Gastrocnemius medialis (tissue), 4 donors: ENCODE measurements at regions not wholly inside any gene's neighbourhood (a gene's known extent, or its start where the extent isn't known, plus 50 kb on each side); places are given as distances from the start of the nearest gene placed in this dataset.

Experiments used
- ATAC-seq, 2 donors: fragments of 150-250 bp; one replicate each; pipeline ENCODE4 v1.9.1; 2016
- DNase-seq, 2 donors: peaks; one replicate each; pipeline ENCODE4 v3.0.0-alpha.2; 2019
- H3K27ac ChIP-seq, 4 donors: fragments of 200-600 bp; sonication (generic); 1 replicate in 1 of 4; 2 replicates in 3 of 4; pipeline ENCODE4 v1.5.1; 2016 to 2018; ENCODE audit warnings: mild to moderate bottlenecking in 2 of 4, moderate library complexity in 1 of 4
- H3K27me3 ChIP-seq, 3 donors: fragments of 200-600 bp; sonication (generic) in 2 of 3; 1 replicate in 1 of 3; 2 replicates in 2 of 3; pipeline versions ENCODE4 v1.5.1 to v1.6.0; 2016 to 2019; ENCODE audit warnings: mild to moderate bottlenecking in 1 of 3, moderate library complexity in 1 of 3
- H3K36me3 ChIP-seq, 2 donors: fragments of 200-600 bp; sonication (generic) in 1 of 2; one replicate each; pipeline ENCODE4 v1.5.1; 2017 to 2018
- H3K4me1 ChIP-seq, 2 donors: fragments of 200-600 bp; sonication (generic) in 1 of 2; one replicate each; pipeline ENCODE4 v1.5.1; 2016 to 2017; ENCODE audit warnings: mild to moderate bottlenecking in 2 of 2
- H3K4me3 ChIP-seq, 4 donors: fragments of 200-600 bp; sonication (generic) in 3 of 4; 1 replicate in 1 of 4; 2 replicates in 3 of 4; pipeline ENCODE4 v1.5.1; 2016 to 2019; ENCODE audit warnings: mild to moderate bottlenecking in 2 of 4
- H3K9me3 ChIP-seq, 3 donors: fragments of 200-600 bp; sonication (generic) in 2 of 3; 1 replicate in 1 of 3; 2 replicates in 2 of 3; pipeline ENCODE4 v1.5.1; 2016 to 2019
- POLR2A ChIP-seq, 2 donors: fragments of 450-650 bp; IDR thresholded peaks; one replicate each; pipeline ENCODE4 v1.6.1; 2017; ENCODE audit warnings: antibody characterized with exemption in 2 of 2, mild to moderate bottlenecking in 2 of 2, moderate library complexity in 2 of 2
- in situ Hi-C, 4 donors: fragments of 200-750 bp; cut with MboI; loops; one replicate each; pipeline versions ENCODE4 v1.15.0 to v1.8.0; 2017; ENCODE audit warnings: low sequenced_read_pairs in 4 of 4
- intact Hi-C: fragments of 100-400 bp; cut with DNase I; formaldehyde crosslinking; loops from one replicate; pipeline ENCODE4 v1.15.1; 2023; ENCODE audit warnings: low total_unique reads
- TF ChIP-seq, protein P1 (sequence below), 5 experiments: fragments of 450-650 bp in 3 of 5; fragments of 200-600 bp in 2 of 5; sonication (generic) in 2 of 5; IDR thresholded peaks in 4 of 5; conservative IDR thresholded peaks in 1 of 5; 1 replicate in 4 of 5; 2 replicates in 1 of 5; pipeline ENCODE4 v1.5.1; 2016 to 2019; ENCODE audit warnings: antibody characterized with exemption in 5 of 5, mild to moderate bottlenecking in 3 of 5, moderate library complexity in 3 of 5

GRCh38 chr5:27797220-27797619 lies 758.8 kb upstream of the CDH9 start:
- no peak overlapping the region for H3K4me3 ChIP-seq
- no peaks in the 10 kb centered on the region for H3K9me3 ChIP-seq
- DNase-seq (no peak), ATAC-seq (no peak)
- in situ Hi-C loops = no loop called here
- no peaks in the 10 kb centered on the region for H3K4me1 ChIP-seq
- no peak overlapping the region for H3K27ac ChIP-seq
- intact Hi-C loops = no loop called here
- TF ChIP-seq, protein P1, sequence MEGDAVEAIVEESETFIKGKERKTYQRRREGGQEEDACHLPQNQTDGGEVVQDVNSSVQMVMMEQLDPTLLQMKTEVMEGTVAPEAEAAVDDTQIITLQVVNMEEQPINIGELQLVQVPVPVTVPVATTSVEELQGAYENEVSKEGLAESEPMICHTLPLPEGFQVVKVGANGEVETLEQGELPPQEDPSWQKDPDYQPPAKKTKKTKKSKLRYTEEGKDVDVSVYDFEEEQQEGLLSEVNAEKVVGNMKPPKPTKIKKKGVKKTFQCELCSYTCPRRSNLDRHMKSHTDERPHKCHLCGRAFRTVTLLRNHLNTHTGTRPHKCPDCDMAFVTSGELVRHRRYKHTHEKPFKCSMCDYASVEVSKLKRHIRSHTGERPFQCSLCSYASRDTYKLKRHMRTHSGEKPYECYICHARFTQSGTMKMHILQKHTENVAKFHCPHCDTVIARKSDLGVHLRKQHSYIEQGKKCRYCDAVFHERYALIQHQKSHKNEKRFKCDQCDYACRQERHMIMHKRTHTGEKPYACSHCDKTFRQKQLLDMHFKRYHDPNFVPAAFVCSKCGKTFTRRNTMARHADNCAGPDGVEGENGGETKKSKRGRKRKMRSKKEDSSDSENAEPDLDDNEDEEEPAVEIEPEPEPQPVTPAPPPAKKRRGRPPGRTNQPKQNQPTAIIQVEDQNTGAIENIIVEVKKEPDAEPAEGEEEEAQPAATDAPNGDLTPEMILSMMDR (IDR thresholded peaks at IDR 0.05 in 4 of 5, conservative IDR thresholded peaks at IDR 0.05 in 1 of 5) = no peak
- TF ChIP-seq POLR2A (IDR thresholded peaks at IDR 0.05) = no peak
- H3K27me3 ChIP-seq = no peaks in the 10 kb centered on the region
- no peaks in the 10 kb centered on the region for H3K36me3 ChIP-seq

DNA sequence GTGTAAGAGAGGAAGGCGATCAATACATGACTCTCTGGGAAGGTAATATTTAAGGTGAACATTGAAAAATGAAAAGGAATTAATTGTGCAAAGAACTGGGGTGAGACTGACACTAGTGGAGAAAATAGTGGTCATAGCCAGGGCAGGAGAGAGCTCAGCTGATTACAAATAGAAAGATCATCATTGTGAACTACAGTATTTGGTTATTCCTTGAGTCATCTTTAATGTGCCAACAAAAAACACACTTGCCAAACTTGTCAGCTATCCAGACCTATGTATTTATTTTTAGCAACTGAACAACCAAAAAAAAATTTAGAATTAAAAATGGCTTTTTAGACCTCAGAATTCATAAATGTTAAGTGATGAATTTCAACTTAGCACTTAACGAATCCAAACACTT lies 749.8 kb upstream of the CDH9 start:
- no peaks in the 10 kb centered on the region for H3K4me1 ChIP-seq
- no peaks in the 10 kb centered on the region for H3K9me3 ChIP-seq
- TF ChIP-seq, protein P1 (IDR thresholded peaks at IDR 0.05 in 4 of 5, conservative IDR thresholded peaks at IDR 0.05 in 1 of 5) = no peak
- TF ChIP-seq POLR2A (IDR thresholded peaks at IDR 0.05) = no peak
- DNase-seq (no peak), ATAC-seq (no peak)
- H3K27ac ChIP-seq = no peak overlapping the region
- in situ Hi-C loops = no loop called here
- no peak overlapping the region for H3K4me3 ChIP-seq
- H3K27me3 ChIP-seq = no peaks in the 10 kb centered on the region
- intact Hi-C loops = no loop called here
- H3K36me3 ChIP-seq = no peaks in the 10 kb centered on the region

DNA sequence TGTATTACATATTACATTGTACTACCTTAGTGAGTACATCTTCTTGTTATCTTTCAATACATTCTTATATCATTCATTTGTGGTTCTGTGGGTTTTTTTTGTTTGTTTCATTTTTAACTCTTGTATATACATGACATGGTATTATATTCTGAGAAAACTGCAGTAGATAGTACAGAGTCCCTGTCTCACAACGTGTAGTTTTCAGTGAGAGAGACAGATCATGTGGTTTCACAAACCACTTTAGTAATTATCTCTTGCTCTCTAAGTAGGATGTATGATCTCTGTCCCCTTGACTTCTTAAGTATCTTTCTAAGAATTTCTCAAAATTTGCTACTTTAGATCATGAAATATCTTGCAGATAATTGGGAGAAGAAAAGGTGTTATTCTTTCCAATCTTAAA lies 745.9 kb upstream of the CDH9 start:
- in situ Hi-C loops = no loop called here
- no peak overlapping the region for H3K4me3 ChIP-seq
- TF ChIP-seq POLR2A (IDR thresholded peaks at IDR 0.05) = no peak
- TF ChIP-seq, protein P1 (IDR thresholded peaks at IDR 0.05 in 4 of 5, conservative IDR thresholded peaks at IDR 0.05 in 1 of 5) = no peak
- no peaks in the 10 kb centered on the region for H3K4me1 ChIP-seq
- intact Hi-C loops = no loop called here
- no peaks in the 10 kb centered on the region for H3K36me3 ChIP-seq
- no peak overlapping the region for H3K27ac ChIP-seq
- no peaks in the 10 kb centered on the region for H3K27me3 ChIP-seq
- ATAC-seq = no peak
- no peak for DNase-seq
- H3K9me3 ChIP-seq = no peaks in the 10 kb centered on the region

- in situ Hi-C loops (no loop called here), intact Hi-C loops (no loop called here)
- H3K4me1 ChIP-seq = no peaks in the 10 kb centered on the region
- no peak for DNase-seq
- H3K4me3 ChIP-seq = no peak overlapping the region
- TF ChIP-seq, protein P1 (IDR thresholded peaks at IDR 0.05 in 4 of 5, conservative IDR thresholded peaks at IDR 0.05 in 1 of 5) = no peak
- TF ChIP-seq POLR2A (IDR thresholded peaks at IDR 0.05) = no peak
- no peak overlapping the region for H3K27ac ChIP-seq
- no peak for ATAC-seq
- H3K27me3 ChIP-seq = no peaks in the 10 kb centered on the region
- H3K36me3 ChIP-seq = no peaks in the 10 kb centered on the region
- no peaks in the 10 kb centered on the region for H3K9me3 ChIP-seq
These were observed 739.7 kb upstream of the CDH9 start for GRCh38 chr5:27778121-27778520.

DNA sequence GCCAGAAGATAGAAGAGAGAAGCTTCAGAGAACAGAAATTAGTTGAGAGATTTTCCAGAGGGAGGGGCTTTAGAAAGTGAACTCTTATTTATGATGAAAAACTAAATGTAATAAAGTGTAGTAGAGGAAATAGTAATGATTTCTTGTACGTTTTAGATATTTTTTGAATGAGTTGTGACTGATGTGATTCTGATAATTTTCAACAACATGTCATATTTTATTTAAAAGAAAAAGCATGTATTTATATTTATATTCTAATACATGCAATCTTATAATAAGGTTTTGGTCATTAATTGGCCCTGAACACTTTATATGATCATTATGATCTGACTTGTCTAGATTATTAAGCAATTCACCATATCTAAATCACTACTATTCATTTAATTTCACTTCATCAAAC lies 735.2 kb upstream of the CDH9 start:
- no peak for ATAC-seq

More for the DNA sequence above, 735.2 kb upstream of the CDH9 start:
- Histone ChIP-seq H3K36me3 (no peaks in the 10 kb centered on the region), H3K9me3 (no peaks in the 10 kb centered on the region), H3K4me1 (no peaks in the 10 kb centered on the region), H3K4me3 (no peak overlapping the region), H3K27ac (no peak overlapping the region), H3K27me3 (no peaks in the 10 kb centered on the region)
- intact Hi-C loops = no loop called here
- TF ChIP-seq, protein P1 (IDR thresholded peaks at IDR 0.05 in 4 of 5, conservative IDR thresholded peaks at IDR 0.05 in 1 of 5) = no peak
- no peak for TF ChIP-seq POLR2A (IDR thresholded peaks at IDR 0.05)
- no peak for DNase-seq
- in situ Hi-C loops = no loop called here
